Muscle of leg (tissue), 3 donors: ENCODE measurements at regions not wholly inside any gene's neighbourhood (a gene's known extent, or its start where the extent isn't known, plus 50 kb on each side); places are given as distances from the start of the nearest gene placed in this dataset.
A peak's percentile ranks its signal among the peaks of the same experiment; 100 is the strongest.

Source experiments
- DNase-seq: peaks from one replicate; pipeline ENCODE4 v3.0.0; 2013
- H3K27ac ChIP-seq: one replicate; pipeline ENCODE4 v1.5.1; 2013; ENCODE audit warnings: mild to moderate bottlenecking, low read length, control low read depth
- H3K27me3 ChIP-seq: one replicate; pipeline ENCODE4 v1.6.1; 2013; ENCODE audit warnings: low read length; ENCODE audit not compliant: control insufficient read depth, insufficient read depth
- H3K36me3 ChIP-seq: one replicate; pipeline ENCODE4 v1.6.1; 2013; ENCODE audit warnings: low read length; ENCODE audit not compliant: control insufficient read depth, insufficient read depth
- H3K4me1 ChIP-seq: one replicate; pipeline ENCODE4 v1.6.1; 2013; ENCODE audit warnings: low read length; ENCODE audit not compliant: control insufficient read depth, insufficient read depth
- H3K4me3 ChIP-seq: one replicate; pipeline ENCODE4 v1.5.1; 2013; ENCODE audit warnings: low read length, control low read depth
- H3K9me3 ChIP-seq: replicated peaks from 2 replicates; pipeline ENCODE4 v1.6.1; 2013; ENCODE audit warnings: low read depth, low read length; ENCODE audit not compliant: control insufficient read depth
- WGBS: methylation state at CpG from one replicate; pipeline ENCODE4 v1.1.5; 2013; ENCODE audit warnings: missing lambda C conversion rate; ENCODE audit not compliant: insufficient coverage; 5-methylcytosine and 5-hydroxymethylcytosine counted together

DNA sequence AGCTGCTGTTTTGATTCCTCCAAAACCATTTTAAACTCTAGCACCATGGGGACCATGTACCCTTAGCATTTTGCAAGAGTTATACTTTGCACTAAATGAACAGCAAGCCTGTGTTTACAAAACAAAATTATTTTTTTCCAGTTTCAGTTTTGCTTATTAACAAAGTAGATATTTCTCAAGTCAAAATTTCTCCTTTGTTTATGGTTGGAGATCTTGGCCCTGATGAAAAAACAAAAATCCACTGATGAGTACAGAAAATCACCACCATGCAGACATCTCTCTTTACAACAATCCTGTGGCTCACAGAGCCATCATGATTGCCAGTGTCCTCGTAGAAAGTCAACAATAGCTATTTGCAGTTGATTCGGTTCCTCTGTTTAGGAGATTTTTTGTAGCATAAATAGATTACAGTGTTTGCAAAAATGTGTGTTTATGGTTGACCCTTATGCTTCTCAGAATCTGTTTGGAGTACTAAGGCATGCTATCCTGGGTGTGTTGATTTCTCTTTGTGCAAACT, 201.1 kb upstream of the NUDT4 start:
- H3K4me3 ChIP-seq, result no peak overlapping the region
- DNase-seq, result no peak
- no peaks in the 10 kb centered on the region for H3K9me3 ChIP-seq
- H3K27ac ChIP-seq, result no peak overlapping the region
- 80% methylated on average over 1 of the region's 2 CpGs for WGBS
- no peaks in the 10 kb centered on the region for H3K27me3 ChIP-seq
- H3K4me1 ChIP-seq, result peaks cover 21% of the 10 kb centered on the region
- H3K36me3 ChIP-seq, result no peaks in the 10 kb centered on the region

DNA sequence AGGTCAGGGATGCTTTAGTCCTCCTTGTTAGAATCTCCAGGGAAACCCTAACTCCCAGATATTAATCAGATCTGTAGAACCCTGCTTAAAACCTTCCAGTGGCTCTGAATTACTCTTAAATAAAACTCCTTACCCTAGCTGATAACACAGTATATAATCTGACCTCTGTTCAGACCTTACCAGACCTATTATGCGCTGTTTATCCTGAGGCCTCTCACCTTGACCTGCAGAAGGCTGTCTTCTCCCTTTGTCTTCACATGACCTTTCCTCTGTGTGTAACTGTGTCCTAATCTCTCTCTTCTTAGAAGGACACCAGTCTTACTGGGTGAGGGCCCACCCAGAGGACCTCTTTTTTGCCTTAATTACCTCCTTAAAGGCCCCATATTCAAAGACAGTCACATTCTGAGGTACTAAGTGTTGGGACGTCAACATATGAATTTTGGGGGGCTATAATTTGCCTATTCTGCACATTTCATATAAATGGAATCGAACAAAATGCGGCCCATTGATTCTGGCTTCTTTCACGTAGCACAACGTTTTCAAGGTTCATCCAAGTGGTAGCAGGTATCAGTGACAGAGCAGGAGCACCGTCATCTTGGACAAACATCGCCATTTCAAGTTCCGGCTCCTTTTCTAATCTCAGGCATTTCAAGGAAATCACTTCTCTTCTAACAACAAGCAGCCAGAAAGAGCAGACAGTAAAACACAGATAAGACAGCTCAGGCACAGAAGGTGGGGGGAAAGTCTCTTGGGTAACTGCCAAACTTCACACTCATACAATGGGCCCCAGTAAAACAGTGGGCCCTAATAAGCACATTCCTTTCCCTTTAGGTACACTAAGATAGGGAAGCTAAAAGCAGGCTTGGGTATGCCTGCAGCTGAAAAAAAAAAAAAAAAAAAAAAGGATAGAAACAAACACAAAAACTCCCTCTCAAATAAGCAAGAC, 200.2 kb upstream of the NUDT4 start:
- Histone ChIP-seq H3K4me3 (no peak overlapping the region), H3K27me3 (no peaks in the 10 kb centered on the region), H3K9me3 (no peaks in the 10 kb centered on the region), H3K4me1 (peaks cover 21% of the 10 kb centered on the region), H3K27ac (no peak overlapping the region), H3K36me3 (no peaks in the 10 kb centered on the region)
- WGBS, result 95% methylated on average over 6 of the region's 9 CpGs
- no peak for DNase-seq

DNA sequence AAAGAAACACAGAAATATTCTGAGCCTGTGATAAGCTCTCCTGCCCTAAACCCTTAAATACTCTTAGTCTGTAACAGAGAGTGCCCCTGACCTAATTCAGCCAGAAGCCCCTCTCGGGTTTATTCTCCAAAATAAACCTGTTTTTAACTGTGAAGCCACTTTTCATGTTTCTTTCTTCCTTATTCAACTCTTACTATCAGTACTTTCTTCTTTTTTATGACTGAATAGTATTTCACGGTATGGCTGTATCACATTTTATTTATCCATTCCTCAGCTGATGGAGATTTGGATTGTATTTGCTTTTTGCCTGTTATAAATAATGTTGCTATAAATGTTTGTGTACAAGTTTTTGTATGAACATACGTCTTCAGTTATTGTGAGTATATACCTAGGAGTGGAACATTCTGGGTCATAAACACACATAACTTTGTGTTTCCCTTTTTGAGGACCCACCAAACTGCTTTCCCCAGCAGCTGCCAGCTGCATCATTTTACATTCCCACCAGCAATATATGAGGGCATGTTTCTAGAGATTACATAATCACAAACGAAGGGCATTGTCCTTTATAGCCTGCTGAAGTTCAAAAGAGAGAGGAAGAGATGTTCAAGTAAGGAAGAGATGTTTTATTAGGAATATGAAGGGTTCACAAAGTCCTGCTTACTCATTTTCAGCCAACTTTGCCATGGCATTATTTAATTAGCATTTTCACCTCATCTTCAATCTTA, 199.4 kb upstream of the NUDT4 start:
- Histone ChIP-seq H3K27me3 (no peaks in the 10 kb centered on the region), H3K4me3 (no peak overlapping the region), H3K36me3 (no peaks in the 10 kb centered on the region), H3K27ac (no peak overlapping the region), H3K4me1 (peaks cover 17% of the 10 kb centered on the region), H3K9me3 (no peaks in the 10 kb centered on the region)
- 80% methylated on average over 1 of the region's 4 CpGs for WGBS
- no peak for DNase-seq

DNA sequence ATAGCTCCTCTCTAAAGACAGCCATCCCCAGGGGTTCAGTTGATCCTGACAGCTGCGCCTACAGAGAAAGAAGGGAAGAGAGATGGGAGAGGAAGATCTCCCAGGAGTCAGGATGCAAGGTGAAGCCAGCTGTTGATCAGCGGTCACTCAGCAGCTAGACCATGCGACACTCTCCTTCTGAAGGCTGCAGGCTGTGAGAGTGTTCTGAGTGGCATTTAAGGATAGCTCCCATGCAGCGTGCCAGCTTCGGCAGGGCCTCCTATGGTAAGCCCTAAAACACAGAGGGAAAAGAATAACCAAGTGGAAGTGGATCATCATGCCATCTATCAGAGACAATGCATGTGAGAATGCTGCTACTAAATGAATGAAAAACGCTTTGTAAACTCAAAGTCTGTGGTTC, 197.9 kb upstream of the NUDT4 start:
- WGBS, result 80% methylated on average over 5 of the region's 6 CpGs

DNA sequence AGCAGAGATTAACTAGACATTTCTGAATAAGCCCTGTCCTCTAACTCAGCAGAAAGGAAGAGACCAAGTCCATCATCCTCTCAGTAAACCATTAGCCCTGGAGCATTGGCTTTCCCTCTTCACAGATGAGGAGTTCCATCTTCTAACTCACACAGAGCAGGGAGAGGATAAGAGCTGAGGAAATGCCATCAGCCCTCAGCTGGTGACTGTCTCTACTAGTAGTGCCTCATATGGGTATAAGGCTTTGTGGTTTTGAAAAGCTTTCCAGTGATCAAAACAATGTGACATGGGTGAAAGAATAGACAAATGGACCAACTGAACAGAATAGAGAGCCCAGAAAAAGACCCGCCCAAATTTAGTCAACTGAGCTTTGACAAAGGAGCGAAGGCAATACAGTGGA, 197.2 kb upstream of the NUDT4 start:
- no peak for DNase-seq
- no peaks in the 10 kb centered on the region for H3K27me3 ChIP-seq
- H3K27ac ChIP-seq, result no peak overlapping the region
- H3K9me3 ChIP-seq, result no peaks in the 10 kb centered on the region
- H3K4me3 ChIP-seq, result no peak overlapping the region
- H3K36me3 ChIP-seq, result no peaks in the 10 kb centered on the region
- H3K4me1 ChIP-seq, result peaks cover 19% of the 10 kb centered on the region
- no CpG with 5 or more reads among the region's 2 CpGs for WGBS

More for the DNA sequence above, 197.9 kb upstream of the NUDT4 start:
- Histone ChIP-seq H3K27ac (no peak overlapping the region), H3K27me3 (no peaks in the 10 kb centered on the region), H3K4me3 (no peak overlapping the region), H3K9me3 (no peaks in the 10 kb centered on the region), H3K4me1 (peaks cover 19% of the 10 kb centered on the region), H3K36me3 (no peaks in the 10 kb centered on the region)
- no peak for DNase-seq

- no peak overlapping the region for H3K4me3 ChIP-seq
- H3K27ac ChIP-seq, result no peak overlapping the region
- H3K27me3 ChIP-seq, result no peaks in the 10 kb centered on the region
- no peaks in the 10 kb centered on the region for H3K9me3 ChIP-seq
- DNase-seq, result peak; percentile 53
- peaks cover 17% of the 10 kb centered on the region for H3K4me1 ChIP-seq
- no peaks in the 10 kb centered on the region for H3K36me3 ChIP-seq
- WGBS, result no CpG with 5 or more reads among the region's 4 CpGs
These were observed 196.2 kb upstream of the NUDT4 start for GRCh38 chr12:93181409-93181965.

- WGBS, result 10% methylated on average over 4 of the region's 5 CpGs
- Histone ChIP-seq H3K9me3 (no peaks in the 10 kb centered on the region), H3K36me3 (no peaks in the 10 kb centered on the region), H3K27me3 (no peaks in the 10 kb centered on the region), H3K4me3 (no peak overlapping the region), H3K4me1 (peaks cover 17% of the 10 kb centered on the region), H3K27ac (peak overlapping the region; percentile 80)
- peak; percentile 94 for DNase-seq
These were observed 193.6 kb upstream of the NUDT4 start for GRCh38 chr12:93183940-93184671.

DNA sequence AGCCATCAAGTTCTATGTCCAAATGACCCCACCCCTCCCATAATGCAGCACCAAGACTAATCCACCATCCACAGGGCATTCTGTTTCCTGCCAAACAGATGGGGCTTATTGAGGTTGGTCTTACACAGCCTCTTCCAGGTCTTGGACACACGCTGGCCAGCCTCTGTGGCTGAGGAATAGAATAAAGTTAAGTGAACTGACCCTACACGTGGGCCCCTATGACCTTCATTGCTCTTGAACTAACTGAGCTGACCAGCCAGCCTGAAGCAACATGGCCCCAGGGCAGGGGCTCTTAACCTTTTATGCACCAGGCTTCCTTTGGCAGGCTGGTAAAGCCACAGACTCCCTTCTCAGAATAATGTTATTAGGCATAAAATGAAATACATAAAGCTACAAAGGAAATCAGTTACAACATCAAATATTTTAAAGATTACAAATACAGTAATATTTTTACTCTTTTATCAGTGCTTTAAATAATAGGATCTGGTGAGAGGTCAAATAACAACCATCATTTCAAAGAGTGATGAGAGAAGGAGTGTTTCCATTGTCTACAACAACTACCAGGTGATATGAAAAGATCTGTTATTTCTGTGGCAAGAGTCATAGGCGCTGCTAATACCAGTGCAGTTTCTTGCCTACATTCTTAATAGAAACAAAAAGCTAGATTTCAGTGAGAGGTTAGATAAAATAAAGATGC, 192.9 kb upstream of the NUDT4 start:
- no peak overlapping the region for H3K4me3 ChIP-seq
- no peaks in the 10 kb centered on the region for H3K9me3 ChIP-seq
- peak overlapping the region; percentile 80 for H3K27ac ChIP-seq
- no peak for DNase-seq
- H3K36me3 ChIP-seq, result no peaks in the 10 kb centered on the region
- H3K27me3 ChIP-seq, result no peaks in the 10 kb centered on the region
- 6% methylated on average over 2 of the region's 3 CpGs for WGBS
- peaks cover 14% of the 10 kb centered on the region for H3K4me1 ChIP-seq

- Histone ChIP-seq H3K4me3 (no peak overlapping the region), H3K27me3 (no peaks in the 10 kb centered on the region), H3K9me3 (no peaks in the 10 kb centered on the region), H3K27ac (no peak overlapping the region), H3K4me1 (peaks cover 12% of the 10 kb centered on the region), H3K36me3 (no peaks in the 10 kb centered on the region)
- no peak for DNase-seq
- no CpG with 5 or more reads among the region's 2 CpGs for WGBS
These were observed 192.4 kb upstream of the NUDT4 start for GRCh38 chr12:93185369-93185741.
